ENCODE measurements at regions not wholly inside any gene's neighbourhood (a gene's known extent, or its start where the extent isn't known, plus 50 kb on each side); places are given as distances from the start of the nearest gene placed in this dataset.
"Not testable (repeated sequence)": the region's sequence is repeated elsewhere in the genome, so short reads cannot be mapped to it uniquely, and the experiment has no call there.

- H3K9me3 ChIP-seq (ENCODE audit: insufficient read depth, low read depth, low read length): no peaks in the 10 kb centered on the region
- no peak overlapping the region for H3K9ac ChIP-seq (ENCODE audit: low read depth, low read length, poor library complexity, severe bottlenecking)
- H3K79me2 ChIP-seq (ENCODE audit: insufficient read depth, low read length): no peaks in the 10 kb centered on the region
- no peaks in the 10 kb centered on the region for H4K20me1 ChIP-seq (ENCODE audit: insufficient read depth, low read length, poor library complexity, severe bottlenecking)
- H2AFZ ChIP-seq (ENCODE audit: low read length): no peak overlapping the region
- H3K4me1 ChIP-seq (ENCODE audit: insufficient read depth, low read length, poor library complexity, severe bottlenecking): no peaks in the 10 kb centered on the region
- H3K4me3 ChIP-seq (ENCODE audit: low read length, poor library complexity, severe bottlenecking): no peak overlapping the region
- H3K4me2 ChIP-seq (ENCODE audit: low read depth, low read length, poor library complexity, severe bottlenecking): no peak overlapping the region
- no peaks in the 10 kb centered on the region for H3F3A ChIP-seq (ENCODE audit: low read depth)
- no peak for TF ChIP-seq CTCF (conservative IDR thresholded peaks at IDR 0.05; ENCODE audit: low read length)
- no peak for TF ChIP-seq EZH2phosphoT487 (IDR thresholded peaks at IDR 0.05; ENCODE audit: borderline replicate concordance)
- H3K36me3 ChIP-seq (ENCODE audit: insufficient read depth, low read length): no peaks in the 10 kb centered on the region
- no peaks in the 10 kb centered on the region for H3K9me2 ChIP-seq (replicated peaks; ENCODE audit: low read depth, low read length)
- H3K27me3 ChIP-seq (ENCODE audit: insufficient read depth, low read length, poor library complexity, severe bottlenecking): no peaks in the 10 kb centered on the region
Measured at GRCh38 chr5:51159606-51160005, 223.6 kb upstream of the ISL1 start.

- Histone ChIP-seq H3K9ac (ENCODE audit: low read depth, low read length, poor library complexity, severe bottlenecking) (no peak overlapping the region), H3K4me3 (ENCODE audit: low read length, poor library complexity, severe bottlenecking) (no peak overlapping the region), H3K36me3 (ENCODE audit: insufficient read depth, low read length) (no peaks in the 10 kb centered on the region), H3K4me2 (ENCODE audit: low read depth, low read length, poor library complexity, severe bottlenecking) (no peak overlapping the region), H3K79me2 (ENCODE audit: insufficient read depth, low read length) (no peaks in the 10 kb centered on the region), H3K9me2 (replicated peaks; ENCODE audit: low read depth, low read length) (no peaks in the 10 kb centered on the region), H3F3A (ENCODE audit: low read depth) (no peaks in the 10 kb centered on the region), H2AFZ (ENCODE audit: low read length) (no peak overlapping the region), H3K4me1 (ENCODE audit: insufficient read depth, low read length, poor library complexity, severe bottlenecking) (no peaks in the 10 kb centered on the region), H3K9me3 (ENCODE audit: insufficient read depth, low read depth, low read length) (no peaks in the 10 kb centered on the region), H4K20me1 (ENCODE audit: insufficient read depth, low read length, poor library complexity, severe bottlenecking) (no peaks in the 10 kb centered on the region), H3K27me3 (ENCODE audit: insufficient read depth, low read length, poor library complexity, severe bottlenecking) (no peaks in the 10 kb centered on the region)
- TF ChIP-seq CTCF (conservative IDR thresholded peaks at IDR 0.05; ENCODE audit: low read length) (no peak), EZH2phosphoT487 (IDR thresholded peaks at IDR 0.05; ENCODE audit: borderline replicate concordance) (no peak)
Measured at GRCh38 chr5:51162245-51162644, 221.0 kb upstream of the ISL1 start.

- H3K4me1 ChIP-seq (ENCODE audit: insufficient read depth, low read length, poor library complexity, severe bottlenecking); H2AFZ ChIP-seq (ENCODE audit: low read length); H3F3A ChIP-seq (ENCODE audit: low read depth); H3K27me3 ChIP-seq (ENCODE audit: insufficient read depth, low read length, poor library complexity, severe bottlenecking); H4K20me1 ChIP-seq (ENCODE audit: insufficient read depth, low read length, poor library complexity, severe bottlenecking); H3K9me2 ChIP-seq (replicated peaks; ENCODE audit: low read depth, low read length); H3K36me3 ChIP-seq (ENCODE audit: insufficient read depth, low read length); H3K9ac ChIP-seq (ENCODE audit: low read depth, low read length, poor library complexity, severe bottlenecking); H3K9me3 ChIP-seq (ENCODE audit: insufficient read depth, low read depth, low read length); H3K4me3 ChIP-seq (ENCODE audit: low read length, poor library complexity, severe bottlenecking); H3K79me2 ChIP-seq (ENCODE audit: insufficient read depth, low read length); H3K4me2 ChIP-seq (ENCODE audit: low read depth, low read length, poor library complexity, severe bottlenecking): not testable (repeated sequence)
Measured at GRCh38 chr5:51165621-51166020, 217.6 kb upstream of the ISL1 start.

GRCh38 chr5:51172903-51173626, 210.2 kb upstream of the ISL1 start:
- no peaks in the 10 kb centered on the region for H3K4me1 ChIP-seq (ENCODE audit: insufficient read depth, low read length, poor library complexity, severe bottlenecking)
- TF ChIP-seq CTCF (conservative IDR thresholded peaks at IDR 0.05; ENCODE audit: low read length): no peak
- TF ChIP-seq EZH2phosphoT487 (IDR thresholded peaks at IDR 0.05; ENCODE audit: borderline replicate concordance): no peak
- H3K9me2 ChIP-seq (replicated peaks; ENCODE audit: low read depth, low read length): no peaks in the 10 kb centered on the region
- H3K9me3 ChIP-seq (ENCODE audit: insufficient read depth, low read depth, low read length): no peaks in the 10 kb centered on the region
- no peak overlapping the region for H3K4me2 ChIP-seq (ENCODE audit: low read depth, low read length, poor library complexity, severe bottlenecking)
- H3K79me2 ChIP-seq (ENCODE audit: insufficient read depth, low read length): no peaks in the 10 kb centered on the region
- no peaks in the 10 kb centered on the region for H3K36me3 ChIP-seq (ENCODE audit: insufficient read depth, low read length)
- H2AFZ ChIP-seq (ENCODE audit: low read length): no peak overlapping the region
- H3K4me3 ChIP-seq (ENCODE audit: low read length, poor library complexity, severe bottlenecking): no peak overlapping the region
- no peaks in the 10 kb centered on the region for H4K20me1 ChIP-seq (ENCODE audit: insufficient read depth, low read length, poor library complexity, severe bottlenecking)
- no peaks in the 10 kb centered on the region for H3F3A ChIP-seq (ENCODE audit: low read depth)
- no peak overlapping the region for H3K9ac ChIP-seq (ENCODE audit: low read depth, low read length, poor library complexity, severe bottlenecking)
- H3K27me3 ChIP-seq (ENCODE audit: insufficient read depth, low read length, poor library complexity, severe bottlenecking): no peaks in the 10 kb centered on the region
